ENCODE measurements at regions not wholly inside any gene's neighbourhood (a gene's known extent, or its start where the extent isn't known, plus 50 kb on each side); places are given as distances from the start of the nearest gene placed in this dataset.

DNA sequence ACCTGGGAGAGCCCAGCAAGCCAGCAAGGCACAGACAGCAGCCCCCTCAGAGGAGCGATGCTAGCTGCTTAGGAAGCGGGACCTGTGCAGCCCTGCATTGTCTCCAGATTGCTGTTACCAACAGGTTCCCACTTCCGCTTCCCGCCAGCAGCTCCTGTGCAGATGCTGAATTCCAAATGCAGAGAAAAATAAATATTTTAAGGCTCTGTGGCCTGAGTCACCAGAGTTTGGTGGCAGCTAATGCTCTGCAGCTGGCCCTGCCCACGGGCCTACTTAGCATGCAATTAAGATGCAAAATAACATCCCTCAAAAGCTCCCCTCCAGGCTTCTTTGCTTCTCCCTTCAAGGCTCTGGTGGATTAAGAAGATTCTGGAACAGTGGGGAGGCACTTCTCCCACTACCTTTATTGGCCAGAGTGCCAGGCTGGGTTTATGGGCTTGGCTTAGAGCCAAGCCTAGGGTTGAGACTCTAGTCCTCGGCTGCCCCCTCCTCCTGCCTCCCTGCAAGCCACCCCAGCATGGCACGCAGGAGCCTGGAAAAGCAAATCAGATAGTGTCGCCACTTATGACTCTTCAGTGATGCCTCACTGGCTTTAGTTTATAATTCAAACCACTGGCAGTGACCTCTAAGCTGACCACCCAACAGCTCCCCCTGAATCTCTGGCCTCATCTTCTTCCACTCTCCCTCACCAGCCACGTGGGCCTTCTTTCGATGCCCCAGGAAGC, 207.1 kb upstream of the ZC3H12A start:
- in situ Hi-C loops (cut with HindIII; ENCODE audit: low sequenced_read_pairs), result loop anchor here (25.0 kb wide), 1 partner anchor 405 kb away; no protein-coding TSS in a partner anchor

DNA sequence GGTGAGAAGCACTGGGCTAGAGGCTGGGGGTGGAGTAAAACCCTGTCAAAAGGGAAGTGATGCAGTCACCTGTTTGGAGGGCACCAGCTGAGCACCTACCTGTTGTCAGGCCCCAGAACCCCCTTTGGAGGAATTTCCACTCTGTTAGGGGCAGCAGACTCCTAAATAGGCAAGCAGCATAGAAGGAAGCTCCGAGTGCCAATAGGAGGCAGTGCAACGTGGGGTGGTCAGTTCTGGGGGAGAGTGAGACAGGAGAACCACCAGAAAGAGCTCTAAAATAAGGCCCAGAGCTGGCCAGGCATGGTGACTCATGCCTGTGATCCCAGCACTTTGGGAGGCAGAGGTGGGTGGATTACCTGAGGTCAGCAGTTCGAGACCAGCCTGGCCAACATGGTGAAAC, 203.7 kb upstream of the ZC3H12A start:
- in situ Hi-C loops (cut with HindIII; ENCODE audit: low sequenced_read_pairs), result loop anchor here (25.0 kb wide), 1 partner anchor 408 kb away; no protein-coding TSS in a partner anchor

DNA sequence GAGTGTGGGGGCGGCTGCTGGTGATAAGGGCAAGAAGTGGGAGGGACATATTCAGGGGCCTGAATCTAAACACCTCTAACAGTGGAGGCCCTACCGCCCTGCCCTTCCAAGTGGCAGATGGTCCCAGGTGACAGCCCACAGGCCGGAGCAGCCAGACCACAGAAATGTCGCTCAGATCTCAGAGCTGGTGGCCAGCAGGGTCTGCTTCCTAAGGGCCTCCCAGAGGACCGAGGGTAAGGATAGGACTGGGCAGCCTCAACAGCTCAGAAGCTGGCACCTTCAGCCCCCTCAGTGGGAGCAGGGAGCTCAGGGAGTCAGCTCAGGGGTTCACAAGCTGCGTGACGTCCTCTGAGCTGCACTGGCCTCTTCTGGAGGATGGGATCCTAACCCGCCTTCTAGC, 201.8 kb upstream of the ZC3H12A start:
- in situ Hi-C loops (cut with HindIII; ENCODE audit: low sequenced_read_pairs), result loop anchor here (25.0 kb wide), 1 partner anchor 410 kb away; no protein-coding TSS in a partner anchor

DNA sequence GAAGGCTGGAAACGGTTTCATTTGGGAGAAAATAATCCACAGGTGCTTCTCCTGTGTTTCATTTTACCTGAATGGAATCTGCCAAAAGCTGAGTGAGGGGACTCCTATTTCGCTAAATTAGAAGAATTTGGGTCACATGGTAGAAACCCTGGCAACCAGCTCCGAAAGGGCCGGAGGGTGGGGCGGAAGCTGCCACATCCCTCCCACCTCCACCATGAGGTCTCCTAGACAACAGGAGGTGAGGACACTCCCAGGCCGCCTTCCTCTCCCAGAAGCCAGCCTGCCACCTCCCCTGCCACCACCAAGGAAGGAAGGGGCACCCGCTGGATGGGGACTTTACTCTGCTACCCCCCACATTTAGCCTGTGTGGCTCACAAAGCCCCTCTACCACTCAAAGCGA, 199.9 kb upstream of the ZC3H12A start:
- in situ Hi-C loops (cut with HindIII; ENCODE audit: low sequenced_read_pairs), result loop anchor here (25.0 kb wide), 1 partner anchor 412 kb away; no protein-coding TSS in a partner anchor

DNA sequence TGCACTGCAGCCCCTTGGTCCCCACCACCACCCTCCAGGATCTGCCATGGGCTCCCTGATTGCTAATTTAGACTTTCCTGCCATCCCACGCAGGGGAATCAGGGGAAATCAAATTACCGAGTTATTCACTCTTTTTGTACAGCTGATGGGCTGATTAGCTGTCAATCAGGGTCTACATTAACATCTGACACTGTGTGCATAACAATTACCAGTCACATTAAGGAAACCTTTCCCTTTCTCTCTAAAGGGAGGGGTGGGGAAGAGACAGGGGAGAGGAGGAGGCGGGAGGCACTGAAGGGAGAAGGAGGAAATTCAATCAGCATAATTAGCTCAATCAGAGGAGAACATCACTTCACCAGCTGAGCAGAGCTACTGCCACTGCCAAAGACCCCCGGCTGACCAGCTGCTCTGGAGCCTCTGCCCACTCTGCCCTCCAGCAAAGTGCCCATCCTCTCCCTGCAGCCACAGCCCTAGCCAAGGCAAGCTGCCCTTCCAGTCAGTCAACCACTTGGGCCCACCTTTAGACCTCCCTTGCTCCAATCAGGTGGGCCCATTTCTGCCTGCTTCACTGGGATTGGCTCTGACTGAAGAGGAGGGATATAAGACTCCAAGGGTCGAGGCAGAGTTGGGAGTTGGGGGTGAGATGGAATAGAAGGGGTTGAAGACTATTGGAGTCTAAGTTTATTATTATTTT, 199.3 kb upstream of the ZC3H12A start:
- in situ Hi-C loops (cut with HindIII; ENCODE audit: low sequenced_read_pairs), result loop anchor here (25.0 kb wide), 1 partner anchor 413 kb away; no protein-coding TSS in a partner anchor

DNA sequence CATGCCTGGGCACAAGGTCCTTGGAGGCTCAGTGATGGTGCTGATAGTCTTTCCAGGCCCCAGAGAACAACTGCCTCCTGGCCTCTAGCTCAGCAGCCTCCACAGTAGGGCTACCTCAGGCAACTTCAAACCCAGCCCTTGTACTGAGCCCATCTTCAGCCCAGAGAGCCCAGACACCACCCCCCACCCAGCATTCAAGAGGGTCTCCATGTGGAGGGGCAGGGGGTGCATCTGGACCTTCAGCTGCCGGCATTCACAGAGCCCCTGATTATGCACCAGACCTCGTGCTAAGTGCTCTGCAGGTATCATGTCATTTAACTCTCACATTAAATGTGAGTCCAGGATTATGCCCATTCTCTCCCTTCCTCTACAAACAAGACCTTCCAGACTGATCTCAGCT, 197.0 kb upstream of the ZC3H12A start:
- in situ Hi-C loops (cut with HindIII; ENCODE audit: low sequenced_read_pairs), result no loop called here

DNA sequence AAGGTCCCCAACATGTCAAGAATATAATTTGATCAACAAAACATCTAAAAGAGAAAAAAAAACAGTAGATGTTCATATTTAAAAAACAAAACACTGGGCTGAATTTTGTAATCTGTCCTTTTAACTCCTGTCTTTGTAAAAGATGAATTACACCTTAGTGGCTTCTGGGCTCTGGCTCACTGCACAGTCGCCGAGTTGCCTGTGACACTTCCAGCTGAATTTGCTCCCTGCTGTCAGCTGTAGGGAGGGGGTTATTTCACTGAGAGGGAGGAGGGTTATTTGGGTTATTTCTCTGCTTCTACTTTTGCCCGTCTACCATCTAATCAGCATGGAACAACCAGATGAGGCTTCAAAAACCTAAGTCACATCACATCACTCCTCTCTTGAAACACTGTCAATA, 193.0 kb upstream of the ZC3H12A start:
- in situ Hi-C loops (cut with HindIII; ENCODE audit: low sequenced_read_pairs), result no loop called here

DNA sequence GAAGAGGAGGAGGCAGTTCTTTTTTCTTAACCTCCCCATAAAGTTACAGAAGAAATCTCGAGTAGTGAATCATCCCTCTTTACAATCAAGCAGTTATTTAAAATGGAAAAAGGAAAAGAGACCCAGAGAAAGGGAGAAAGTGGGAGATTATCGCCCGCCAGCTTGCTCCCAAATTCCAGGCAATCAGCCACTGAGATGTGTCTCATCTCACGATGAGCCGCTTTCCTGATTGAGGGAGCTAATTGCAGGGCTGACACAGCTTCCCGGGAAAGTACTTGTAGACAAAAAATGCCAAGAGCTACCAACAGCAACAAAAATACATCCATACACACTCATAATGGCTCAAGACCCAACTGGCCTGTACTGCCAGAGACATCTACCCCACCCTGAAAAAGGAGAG, 191.6 kb upstream of the ZC3H12A start:
- in situ Hi-C loops (cut with HindIII; ENCODE audit: low sequenced_read_pairs), result no loop called here

DNA sequence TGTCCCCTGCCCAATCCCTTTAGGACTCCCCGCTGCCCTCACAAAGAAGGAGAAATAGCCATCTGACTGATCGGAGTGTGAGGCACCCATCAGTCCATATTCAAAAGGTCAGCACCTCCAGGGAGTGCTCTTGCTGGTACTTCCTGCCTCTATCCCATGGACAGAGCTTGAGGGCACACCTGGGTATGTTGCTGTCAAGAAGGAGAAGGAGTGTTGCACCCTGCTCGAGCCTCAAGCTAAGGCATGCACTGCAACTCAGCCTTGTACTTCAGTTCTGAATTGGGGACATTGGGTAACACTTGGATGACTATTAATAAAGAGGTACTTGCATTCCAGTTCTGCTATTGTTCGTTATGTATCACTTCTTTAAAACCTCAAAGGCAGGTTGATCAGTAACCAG, 190.3 kb upstream of the ZC3H12A start:
- in situ Hi-C loops (cut with HindIII; ENCODE audit: low sequenced_read_pairs), result no loop called here

DNA sequence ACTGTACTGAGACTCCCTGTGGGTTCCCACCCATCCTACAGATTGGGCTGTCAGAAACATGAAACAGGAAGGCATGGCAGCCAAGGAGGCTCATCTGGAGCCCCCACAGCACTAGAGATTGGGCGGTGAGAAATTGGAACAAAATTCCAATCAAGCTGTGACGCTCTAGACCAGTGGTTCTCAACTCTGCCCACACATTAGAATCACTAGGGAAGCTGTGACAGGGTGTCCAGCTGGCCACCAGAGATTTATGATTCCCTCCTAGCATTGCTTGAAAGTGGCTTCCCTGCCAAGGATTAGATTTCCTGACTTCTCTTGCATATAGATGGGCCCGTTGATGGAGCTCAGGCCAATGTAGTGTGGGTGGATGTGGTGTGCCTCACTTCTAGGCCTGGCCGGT, 187.5 kb upstream of the ZC3H12A start:
- in situ Hi-C loops (cut with HindIII; ENCODE audit: low sequenced_read_pairs), result no loop called here

DNA sequence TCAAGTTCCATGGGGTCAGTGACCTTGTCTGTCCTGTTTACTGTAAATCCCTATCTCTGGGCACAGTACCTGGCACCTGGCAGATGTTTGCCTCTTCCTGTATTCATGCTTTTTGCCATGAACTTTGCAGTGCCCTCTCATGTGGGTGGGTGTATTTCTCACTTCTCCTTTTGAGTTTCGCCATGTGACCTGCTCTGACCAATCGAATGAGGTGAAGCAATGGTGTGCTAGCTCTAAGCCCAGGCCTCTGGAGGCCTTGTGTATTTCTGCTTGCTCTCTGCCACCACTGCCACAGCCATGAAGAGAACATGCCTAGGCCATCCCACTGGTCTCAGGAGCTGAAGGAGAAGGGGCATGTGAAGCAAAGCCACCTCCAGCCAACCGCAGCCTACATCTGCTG, 185.5 kb upstream of the ZC3H12A start:
- in situ Hi-C loops (cut with HindIII; ENCODE audit: low sequenced_read_pairs), result no loop called here

DNA sequence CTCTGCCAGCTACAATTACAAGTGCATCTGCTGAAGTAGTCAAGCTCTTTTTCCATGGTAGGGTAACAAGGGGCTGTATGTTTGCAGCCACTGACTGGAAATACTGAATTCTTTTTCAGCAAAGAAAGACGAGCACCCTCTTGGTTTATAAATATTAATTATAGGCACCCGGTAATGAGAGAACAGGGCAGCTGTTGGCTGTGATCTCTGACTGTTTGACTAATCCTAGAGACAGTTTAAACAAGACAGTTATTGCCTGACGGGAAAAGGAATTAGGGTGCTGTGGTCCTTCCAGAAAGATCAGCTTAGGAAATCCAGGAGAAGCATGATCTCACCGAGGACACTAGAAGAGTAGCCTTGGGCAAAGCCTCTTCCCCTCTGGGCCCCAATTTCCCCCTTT, 183.7 kb upstream of the ZC3H12A start:
- in situ Hi-C loops (cut with HindIII; ENCODE audit: low sequenced_read_pairs), result no loop called here

DNA sequence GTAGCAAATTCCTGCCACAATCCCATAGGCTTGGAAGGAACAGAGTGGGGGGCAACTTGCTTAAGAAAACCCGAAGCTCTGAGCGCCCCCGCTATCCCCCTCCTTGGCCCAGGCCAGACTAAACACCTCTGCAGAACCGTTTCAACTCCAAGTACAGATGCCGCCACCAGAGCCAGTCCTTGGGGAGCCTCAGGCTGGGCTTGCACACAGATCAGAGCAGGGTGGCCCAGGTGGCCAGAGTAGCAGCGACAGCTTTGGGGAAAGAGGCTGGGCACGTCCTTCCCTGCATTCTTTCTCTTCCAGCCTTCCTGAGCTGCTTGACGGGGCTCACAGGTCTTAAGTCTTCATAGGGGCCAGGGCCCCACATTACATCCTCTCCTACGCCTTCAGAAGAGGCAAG, 181.6 kb upstream of the ZC3H12A start:
- in situ Hi-C loops (cut with HindIII; ENCODE audit: low sequenced_read_pairs), result no loop called here

DNA sequence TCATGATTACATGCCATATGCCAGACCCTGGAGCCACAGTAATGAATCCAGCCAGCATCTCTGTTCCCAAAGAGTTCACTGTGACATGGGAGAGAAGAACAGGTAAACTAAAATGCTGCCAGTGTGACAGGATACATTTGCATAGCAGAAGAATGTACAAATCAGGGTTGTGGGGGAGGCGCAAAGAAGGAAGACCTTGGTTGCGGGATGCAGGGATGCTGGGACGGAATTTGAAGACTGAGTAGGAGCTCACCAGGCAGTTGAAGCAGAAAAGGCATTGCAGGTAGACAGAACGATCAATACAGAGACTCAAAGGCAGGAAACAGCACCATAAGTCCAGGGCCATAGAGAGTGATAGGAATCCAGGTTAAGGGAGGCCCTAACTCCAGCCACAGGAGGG, 180.3 kb upstream of the ZC3H12A start:
- in situ Hi-C loops (cut with HindIII; ENCODE audit: low sequenced_read_pairs), result no loop called here

DNA sequence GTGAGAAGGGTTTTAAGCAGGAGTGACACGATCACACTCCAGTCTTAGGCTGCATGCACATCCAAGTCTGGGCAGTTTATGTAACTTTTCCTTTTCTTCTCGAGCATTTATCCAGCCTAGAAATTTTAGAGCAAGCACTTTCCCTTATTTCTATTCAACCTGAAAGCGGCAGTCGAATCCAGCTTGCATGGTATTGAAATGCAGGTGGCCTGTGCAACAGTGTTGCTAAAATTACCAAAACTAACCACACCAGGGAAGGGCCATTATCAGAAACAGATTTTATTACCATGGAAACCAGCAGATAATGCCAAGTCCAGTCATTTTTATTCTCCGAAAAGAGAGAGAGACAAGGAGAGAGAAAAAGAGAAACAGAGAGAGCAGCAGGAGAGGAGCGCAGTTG, 179.9 kb upstream of the ZC3H12A start:
- in situ Hi-C loops (cut with HindIII; ENCODE audit: low sequenced_read_pairs), result no loop called here

DNA sequence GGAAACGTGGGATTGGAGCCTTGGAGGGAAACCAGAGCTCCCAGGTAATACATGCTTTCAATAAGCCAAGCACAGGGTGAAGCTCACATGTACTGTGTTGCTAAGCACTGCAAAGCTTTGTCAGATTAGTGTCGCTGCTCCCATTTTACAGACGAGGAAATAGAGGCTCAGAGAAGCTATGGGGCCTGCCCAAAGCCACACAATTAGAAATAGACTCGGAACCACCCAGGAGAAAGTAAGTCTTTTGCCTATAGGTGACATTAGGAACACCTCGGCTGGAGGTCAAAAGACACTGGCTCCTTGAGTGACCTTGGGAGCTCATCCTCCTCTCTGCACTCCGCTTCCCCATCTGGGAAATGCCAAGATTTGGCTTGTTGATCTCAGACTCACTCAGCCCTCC, 175.6 kb upstream of the ZC3H12A start:
- in situ Hi-C loops (cut with HindIII; ENCODE audit: low sequenced_read_pairs), result no loop called here

DNA sequence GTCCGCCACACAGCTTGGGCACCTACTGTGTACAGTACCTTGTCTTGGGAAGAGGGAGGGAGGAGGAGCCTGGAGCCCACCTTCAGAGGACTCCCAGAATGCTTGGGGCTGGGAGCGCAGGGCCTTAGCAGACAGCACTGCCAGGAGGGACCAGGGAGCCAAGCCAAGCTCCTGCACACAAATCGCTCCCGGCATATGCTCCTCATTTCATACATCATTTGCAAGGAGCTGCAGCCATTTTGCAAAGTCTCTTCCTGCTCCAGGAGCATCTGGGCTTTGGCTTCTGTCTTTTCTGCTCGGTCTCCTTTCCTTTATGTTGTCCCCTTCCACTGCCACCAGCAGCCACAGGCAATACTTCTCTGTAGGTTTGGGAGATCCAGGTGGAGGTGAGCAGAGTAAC, 175.2 kb upstream of the ZC3H12A start:
- in situ Hi-C loops (cut with HindIII; ENCODE audit: low sequenced_read_pairs), result no loop called here

DNA sequence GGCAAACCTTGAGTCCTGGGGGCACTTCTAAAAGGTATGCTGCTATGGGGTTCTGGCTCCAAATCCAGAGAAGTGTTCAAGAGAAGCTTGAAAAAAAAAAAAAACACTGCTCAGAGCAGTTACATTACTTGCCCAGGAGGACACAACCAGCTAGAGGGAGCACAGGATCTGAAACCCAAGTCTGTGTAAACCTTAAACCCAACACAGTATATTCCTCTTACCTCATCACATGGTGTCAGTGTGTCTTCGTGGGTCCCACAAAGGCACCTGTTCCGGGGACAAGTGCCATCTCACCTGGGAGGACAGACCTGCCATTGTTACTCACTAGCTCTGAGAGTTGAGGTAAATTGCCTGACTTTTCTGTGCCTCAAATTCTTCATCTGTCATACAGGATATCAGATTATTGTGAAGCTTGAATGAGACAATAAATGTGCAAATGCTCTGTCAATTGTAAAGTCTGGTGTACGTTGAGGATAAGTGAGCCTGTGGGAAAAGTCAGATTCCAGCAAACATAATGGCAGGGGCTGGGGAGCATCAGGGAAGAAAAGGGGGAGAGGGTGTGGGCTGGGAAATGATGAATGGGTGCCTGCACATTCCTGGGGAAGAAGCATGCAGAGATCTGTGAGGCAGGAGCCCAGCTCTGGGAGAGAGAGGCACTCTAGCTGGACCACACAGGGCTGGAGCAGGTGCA, 170.4 kb upstream of the ZC3H12A start:
- in situ Hi-C loops (cut with HindIII; ENCODE audit: low sequenced_read_pairs), result no loop called here

DNA sequence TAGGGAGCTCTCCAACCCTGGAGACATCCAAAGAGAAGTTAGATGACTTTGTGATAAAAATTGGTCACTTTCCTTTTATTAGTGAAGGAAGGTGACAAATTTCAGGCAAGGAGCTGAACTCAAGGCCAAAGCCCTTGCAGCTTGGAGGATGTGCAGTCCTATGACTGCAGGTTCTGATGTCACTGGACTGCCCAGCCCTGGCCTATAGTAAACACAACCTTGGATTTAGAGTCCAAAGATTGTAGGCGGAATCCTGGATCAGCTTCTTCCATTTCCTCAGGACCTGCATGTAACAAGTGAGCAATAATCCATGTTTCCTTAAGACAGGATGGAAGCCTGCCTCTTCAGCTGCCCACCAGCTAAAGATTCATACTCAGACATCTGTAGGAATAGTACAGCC, 169.3 kb upstream of the ZC3H12A start:
- in situ Hi-C loops (cut with HindIII; ENCODE audit: low sequenced_read_pairs), result no loop called here

DNA sequence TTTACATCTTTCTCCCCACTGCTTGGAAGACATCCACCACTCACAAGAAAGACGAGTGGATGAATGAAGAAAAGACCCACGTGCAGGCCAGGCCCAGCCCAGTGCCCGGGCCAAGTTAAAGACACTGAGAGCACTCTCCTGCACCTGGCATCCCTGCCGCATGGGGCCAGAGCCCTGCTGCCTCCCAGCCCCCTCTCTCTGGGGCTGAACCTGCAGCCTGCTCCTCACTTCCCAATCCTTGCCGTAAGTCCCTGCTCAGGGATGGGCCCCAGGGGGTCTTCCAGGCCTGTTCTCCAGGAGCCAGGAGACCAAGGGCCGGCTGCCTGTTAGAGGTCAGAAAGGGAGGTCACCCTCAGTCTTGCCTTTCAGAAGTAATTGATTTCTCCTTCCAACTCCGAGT, 168.5 kb upstream of the ZC3H12A start:
- in situ Hi-C loops (cut with HindIII; ENCODE audit: low sequenced_read_pairs), result no loop called here

DNA sequence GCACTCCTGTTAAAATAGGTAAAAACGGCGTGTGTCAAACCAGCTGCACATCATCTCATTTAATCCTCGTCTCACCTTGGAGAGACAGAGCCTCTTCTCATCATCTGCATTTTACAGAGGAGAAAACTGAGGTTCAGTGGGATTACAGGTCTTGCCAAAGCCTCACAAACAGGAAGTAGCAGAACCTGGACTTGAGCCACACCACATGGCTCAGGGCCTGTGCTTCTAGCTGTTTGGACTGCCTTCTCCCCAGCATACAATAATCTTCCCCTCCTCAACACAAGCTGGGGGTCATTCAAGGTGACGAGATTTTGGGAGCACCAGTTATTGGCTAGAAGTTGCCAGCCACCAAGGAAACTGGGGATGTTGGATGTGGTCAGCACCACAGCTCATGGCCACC, 167.9 kb upstream of the ZC3H12A start:
- in situ Hi-C loops (cut with HindIII; ENCODE audit: low sequenced_read_pairs), result no loop called here

DNA sequence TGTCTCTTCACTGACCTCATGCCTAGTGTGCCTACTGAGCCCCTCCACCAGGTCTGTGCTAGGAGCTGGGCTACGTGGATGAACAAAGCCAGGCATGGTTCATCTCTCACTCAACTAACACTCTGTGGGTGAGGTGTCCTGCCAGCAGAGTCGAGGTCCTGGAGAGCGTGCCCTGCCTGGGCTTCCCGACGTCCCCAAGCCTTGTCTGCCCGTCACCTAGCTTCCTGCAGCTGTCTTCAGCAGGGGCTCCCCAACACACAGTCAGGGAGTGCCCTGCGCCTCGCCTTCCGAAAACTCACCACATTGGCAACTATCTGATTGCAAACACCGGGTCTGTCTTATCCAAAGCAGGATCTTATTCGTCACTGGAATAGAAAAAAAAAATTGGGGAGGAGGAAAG, 167.5 kb upstream of the ZC3H12A start:
- in situ Hi-C loops (cut with HindIII; ENCODE audit: low sequenced_read_pairs), result no loop called here

Data from DLD1 (cell line).